ENCODE measurements at regions not wholly inside any gene's neighbourhood (a gene's known extent, or its start where the extent isn't known, plus 50 kb on each side); places are given as distances from the start of the nearest gene placed in this dataset.

GRCh38 chr3:83849106-83849730 is 1109.6 kb upstream of the CADM2 start (continued):
- no peak for TF ChIP-seq EZH2 (IDR thresholded peaks at IDR 0.05; ENCODE audit: borderline replicate concordance, insufficient read depth, low read length, poor library complexity, severe bottlenecking)
- TF ChIP-seq MXI1 (conservative IDR thresholded peaks at IDR 0.05; ENCODE audit: poor library complexity, severe bottlenecking): no peak
- TF ChIP-seq POLR2AphosphoS5 (IDR thresholded peaks at IDR 0.05): no peak

GRCh38 chr3:83863380-83863779 is 1095.4 kb upstream of the CADM2 start:
- Histone ChIP-seq H3F3A (ENCODE audit: insufficient read depth, low read length, poor library complexity, severe bottlenecking) (no peaks in the 10 kb centered on the region), H3K9me3 (ENCODE audit: low read length) (no peaks in the 10 kb centered on the region), H3K79me2 (replicated peaks; ENCODE audit: insufficient read depth, low read length) (no peaks in the 10 kb centered on the region), H2AFZ (ENCODE audit: low read depth, low read length) (no peak overlapping the region), H3K9me2 (ENCODE audit: insufficient read depth, low read length) (no peaks in the 10 kb centered on the region), H4K20me1 (ENCODE audit: insufficient read depth) (no peaks in the 10 kb centered on the region), H3K4me2 (ENCODE audit: low read length) (no peak overlapping the region), H3K27ac (ENCODE audit: low read length) (no peak overlapping the region), H3K27me3 (ENCODE audit: insufficient read depth, low read depth, low read length) (no peaks in the 10 kb centered on the region), H3K36me3 (ENCODE audit: insufficient read depth, low read length) (no peaks in the 10 kb centered on the region), H3K4me3 (ENCODE audit: low read length) (no peak overlapping the region), H3K9ac (ENCODE audit: low read length) (no peak overlapping the region)
- TF ChIP-seq EZH2 (IDR thresholded peaks at IDR 0.05; ENCODE audit: borderline replicate concordance, insufficient read depth, low read length, poor library complexity, severe bottlenecking) (no peak), MXI1 (conservative IDR thresholded peaks at IDR 0.05; ENCODE audit: poor library complexity, severe bottlenecking) (no peak), TAF1 (IDR thresholded peaks at IDR 0.05; ENCODE audit: low read depth) (no peak), POLR2AphosphoS5 (IDR thresholded peaks at IDR 0.05) (no peak), RAD21 (conservative IDR thresholded peaks at IDR 0.05) (no peak), EP300 (conservative IDR thresholded peaks at IDR 0.05; ENCODE audit: poor library complexity, severe bottlenecking) (no peak), CTCF (IDR thresholded peaks at IDR 0.05; ENCODE audit: poor library complexity, severe bottlenecking) (no peak)
- TF ChIP-seq, protein P1, sequence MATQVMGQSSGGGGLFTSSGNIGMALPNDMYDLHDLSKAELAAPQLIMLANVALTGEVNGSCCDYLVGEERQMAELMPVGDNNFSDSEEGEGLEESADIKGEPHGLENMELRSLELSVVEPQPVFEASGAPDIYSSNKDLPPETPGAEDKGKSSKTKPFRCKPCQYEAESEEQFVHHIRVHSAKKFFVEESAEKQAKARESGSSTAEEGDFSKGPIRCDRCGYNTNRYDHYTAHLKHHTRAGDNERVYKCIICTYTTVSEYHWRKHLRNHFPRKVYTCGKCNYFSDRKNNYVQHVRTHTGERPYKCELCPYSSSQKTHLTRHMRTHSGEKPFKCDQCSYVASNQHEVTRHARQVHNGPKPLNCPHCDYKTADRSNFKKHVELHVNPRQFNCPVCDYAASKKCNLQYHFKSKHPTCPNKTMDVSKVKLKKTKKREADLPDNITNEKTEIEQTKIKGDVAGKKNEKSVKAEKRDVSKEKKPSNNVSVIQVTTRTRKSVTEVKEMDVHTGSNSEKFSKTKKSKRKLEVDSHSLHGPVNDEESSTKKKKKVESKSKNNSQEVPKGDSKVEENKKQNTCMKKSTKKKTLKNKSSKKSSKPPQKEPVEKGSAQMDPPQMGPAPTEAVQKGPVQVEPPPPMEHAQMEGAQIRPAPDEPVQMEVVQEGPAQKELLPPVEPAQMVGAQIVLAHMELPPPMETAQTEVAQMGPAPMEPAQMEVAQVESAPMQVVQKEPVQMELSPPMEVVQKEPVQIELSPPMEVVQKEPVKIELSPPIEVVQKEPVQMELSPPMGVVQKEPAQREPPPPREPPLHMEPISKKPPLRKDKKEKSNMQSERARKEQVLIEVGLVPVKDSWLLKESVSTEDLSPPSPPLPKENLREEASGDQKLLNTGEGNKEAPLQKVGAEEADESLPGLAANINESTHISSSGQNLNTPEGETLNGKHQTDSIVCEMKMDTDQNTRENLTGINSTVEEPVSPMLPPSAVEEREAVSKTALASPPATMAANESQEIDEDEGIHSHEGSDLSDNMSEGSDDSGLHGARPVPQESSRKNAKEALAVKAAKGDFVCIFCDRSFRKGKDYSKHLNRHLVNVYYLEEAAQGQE (IDR thresholded peaks at IDR 0.05; ENCODE audit: borderline replicate concordance): no peak

DNA sequence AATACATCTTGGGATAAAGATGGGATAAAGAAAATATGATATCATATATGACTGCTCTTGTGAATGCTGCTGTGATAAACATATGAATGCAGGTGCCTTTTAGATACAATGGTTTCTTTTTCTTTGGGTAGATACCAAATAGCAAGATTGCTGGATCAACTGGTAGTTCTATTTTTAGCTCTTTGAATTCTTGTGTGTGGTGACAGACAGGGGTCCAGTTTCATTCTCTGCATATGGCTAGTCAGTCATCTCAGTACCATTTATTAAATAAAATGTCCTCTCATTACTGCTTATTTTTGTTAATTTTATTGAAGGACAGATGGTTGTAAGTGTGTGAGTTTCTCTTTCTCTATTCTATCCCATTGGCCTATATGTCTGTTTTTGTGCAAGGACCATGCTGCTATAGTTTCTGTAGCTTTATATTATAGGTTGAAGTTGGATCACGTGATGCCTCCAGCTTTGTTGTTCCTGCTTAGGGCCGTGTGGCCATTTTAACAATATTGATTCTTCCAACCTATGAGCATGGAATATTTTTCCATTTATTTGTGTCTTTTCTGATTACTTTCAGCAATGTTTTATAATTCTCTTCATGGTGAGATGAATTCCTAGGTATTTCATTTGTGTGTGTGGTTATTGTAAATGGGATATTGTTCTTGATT is 1089.8 kb upstream of the CADM2 start:
- Histone ChIP-seq H3K36me3 (ENCODE audit: insufficient read depth, low read length) (no peaks in the 10 kb centered on the region), H3F3A (ENCODE audit: insufficient read depth, low read length, poor library complexity, severe bottlenecking) (no peaks in the 10 kb centered on the region), H3K4me3 (ENCODE audit: low read length) (no peak overlapping the region), H3K27ac (ENCODE audit: low read length) (no peak overlapping the region), H3K79me2 (replicated peaks; ENCODE audit: insufficient read depth, low read length) (no peaks in the 10 kb centered on the region), H3K4me2 (ENCODE audit: low read length) (no peak overlapping the region), H4K20me1 (ENCODE audit: insufficient read depth) (no peaks in the 10 kb centered on the region), H3K9me3 (ENCODE audit: low read length) (no peaks in the 10 kb centered on the region), H3K9me2 (ENCODE audit: insufficient read depth, low read length) (no peaks in the 10 kb centered on the region), H3K27me3 (ENCODE audit: insufficient read depth, low read depth, low read length) (no peaks in the 10 kb centered on the region), H2AFZ (ENCODE audit: low read depth, low read length) (no peak overlapping the region), H3K9ac (ENCODE audit: low read length) (no peak overlapping the region)
- TF ChIP-seq RAD21 (conservative IDR thresholded peaks at IDR 0.05) (no peak), EP300 (conservative IDR thresholded peaks at IDR 0.05; ENCODE audit: poor library complexity, severe bottlenecking) (no peak), EZH2 (IDR thresholded peaks at IDR 0.05; ENCODE audit: borderline replicate concordance, insufficient read depth, low read length, poor library complexity, severe bottlenecking) (no peak), TAF1 (IDR thresholded peaks at IDR 0.05; ENCODE audit: low read depth) (no peak), CTCF (IDR thresholded peaks at IDR 0.05; ENCODE audit: poor library complexity, severe bottlenecking) (no peak), MXI1 (conservative IDR thresholded peaks at IDR 0.05; ENCODE audit: poor library complexity, severe bottlenecking) (no peak), POLR2AphosphoS5 (IDR thresholded peaks at IDR 0.05) (no peak)
